ENCODE measurements at regions not wholly inside any gene's neighbourhood (a gene's known extent, or its start where the extent isn't known, plus 50 kb on each side); places are given as distances from the start of the nearest gene placed in this dataset.

DNA sequence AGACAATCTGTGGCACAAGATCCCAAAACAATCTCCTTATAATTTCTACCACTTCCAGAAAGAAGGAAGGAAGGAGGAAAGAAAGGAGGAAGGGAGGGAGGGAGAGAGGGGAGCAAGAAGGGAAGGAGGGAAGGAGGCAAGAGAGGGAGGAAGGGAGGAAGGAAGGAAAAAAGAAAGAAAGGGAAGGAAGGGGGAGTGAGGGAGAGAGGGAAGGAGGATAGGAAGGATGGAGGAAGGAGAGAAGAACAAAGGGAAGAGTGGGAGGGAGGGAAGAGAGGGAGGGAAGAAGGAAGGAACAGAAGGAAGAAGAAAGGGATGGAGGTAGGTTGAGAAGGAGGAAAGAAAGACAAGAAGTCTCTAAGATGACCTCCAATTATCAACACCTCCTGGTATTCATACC lies 185.5 kb upstream of the NFE2L3 start:
- DNase-seq, result no peak

DNA sequence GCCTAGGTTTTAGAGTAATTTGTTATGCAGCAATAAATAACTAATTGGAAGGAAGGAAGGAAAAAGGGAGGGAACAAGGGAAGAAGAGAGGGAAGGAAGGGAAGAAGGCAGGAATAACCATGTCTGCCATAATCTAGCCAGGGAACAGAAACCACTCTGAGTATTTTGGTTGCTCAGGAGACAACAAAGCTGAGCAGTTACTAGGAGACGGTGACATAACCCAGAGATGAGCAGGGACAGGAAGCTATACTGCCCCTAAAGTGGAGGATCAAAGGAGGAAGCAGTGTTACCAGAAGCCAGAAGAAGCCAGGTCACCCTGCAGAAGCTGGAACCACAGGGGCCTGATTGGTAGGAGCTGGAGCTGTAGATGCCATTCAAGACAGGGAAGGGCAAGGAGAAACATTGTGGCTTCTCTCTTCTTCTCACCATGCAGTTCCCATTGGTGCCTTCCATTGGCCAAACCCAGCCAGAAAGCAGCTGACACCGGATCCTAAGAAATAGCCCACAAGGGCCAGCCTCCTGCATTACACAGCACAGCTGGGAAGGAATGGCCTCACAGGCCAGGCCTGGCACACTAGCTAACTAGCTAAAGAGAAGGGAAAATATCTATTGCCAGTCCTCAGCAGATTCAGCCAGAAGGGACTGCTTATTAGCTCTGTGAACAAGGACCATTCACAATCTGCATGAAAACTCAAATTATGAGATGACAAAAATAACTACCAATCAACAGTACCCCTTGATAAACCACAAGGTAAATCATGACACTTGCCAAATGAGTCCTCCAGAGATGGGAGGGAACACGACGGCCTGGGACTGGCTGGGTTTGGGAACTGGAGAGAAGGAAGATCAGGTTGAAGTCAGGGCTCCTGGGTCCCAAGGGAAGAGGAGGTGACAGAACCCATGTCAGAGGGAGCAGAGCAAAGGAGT lies 184.5 kb upstream of the NFE2L3 start:
- DNase-seq, result no peak

DNA sequence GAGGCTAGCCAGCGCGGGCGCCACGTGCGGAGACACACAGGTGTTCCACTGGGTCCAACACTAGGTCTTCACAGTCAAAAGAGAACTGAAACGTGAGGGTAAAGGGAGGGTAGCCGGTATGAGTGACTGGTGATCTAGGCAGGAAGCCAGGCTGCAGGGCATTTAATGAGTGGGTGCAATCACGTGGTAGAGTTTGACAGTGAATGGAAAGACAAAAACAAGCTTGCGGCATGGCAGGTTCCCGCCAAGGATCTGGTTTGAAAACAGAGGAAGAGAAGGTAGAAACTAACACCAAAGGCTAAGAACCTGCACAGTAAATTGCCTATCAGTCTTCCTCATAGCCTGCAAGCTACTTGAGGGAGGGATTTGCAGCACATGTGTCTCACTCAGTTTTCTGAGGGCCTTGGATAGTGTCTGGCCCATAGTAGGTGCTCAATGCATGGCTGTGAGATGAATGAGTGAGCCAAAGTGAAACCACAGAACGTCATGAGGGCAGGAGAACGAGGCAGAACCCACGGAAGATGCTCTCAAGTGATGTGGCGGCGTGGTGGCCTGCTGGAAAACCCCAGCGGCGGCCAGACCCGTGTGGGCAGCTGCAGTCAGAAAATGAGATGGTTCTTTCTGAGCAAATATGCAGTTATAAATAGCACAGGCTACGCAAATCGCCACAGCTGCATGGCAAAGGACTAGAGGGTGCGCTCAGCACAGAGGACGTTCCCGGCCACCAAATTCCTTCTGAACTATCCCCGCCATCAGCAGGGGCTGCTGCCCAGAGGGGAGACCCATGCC lies 183.6 kb upstream of the NFE2L3 start:
- no peak for DNase-seq

- no peak for DNase-seq
Measured at GRCh38 chr7:25970356-25970755, 181.6 kb upstream of the NFE2L3 start.

- no peak for DNase-seq
Measured at GRCh38 chr7:25970911-25971310, 181.1 kb upstream of the NFE2L3 start.

DNA sequence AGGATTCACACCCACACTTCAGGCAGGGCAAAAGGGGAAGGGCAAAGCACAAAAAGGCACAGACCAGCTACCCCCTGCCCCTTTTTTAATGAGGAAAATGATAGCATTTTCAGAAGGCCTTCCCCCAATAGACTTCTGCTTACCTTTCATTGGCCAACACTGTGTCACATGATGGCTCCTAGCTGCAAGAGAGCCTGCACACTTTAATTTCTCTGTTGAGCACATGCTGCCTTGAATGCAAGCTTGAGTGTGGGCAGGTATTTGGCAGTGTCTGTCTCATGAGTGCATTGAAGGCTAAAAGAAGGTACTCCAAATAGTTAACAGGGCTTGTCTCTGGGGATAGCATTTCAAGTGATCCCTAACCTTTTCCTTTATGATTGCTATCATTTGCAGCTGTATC lies 175.4 kb upstream of the NFE2L3 start:
- no peak for DNase-seq

DNA sequence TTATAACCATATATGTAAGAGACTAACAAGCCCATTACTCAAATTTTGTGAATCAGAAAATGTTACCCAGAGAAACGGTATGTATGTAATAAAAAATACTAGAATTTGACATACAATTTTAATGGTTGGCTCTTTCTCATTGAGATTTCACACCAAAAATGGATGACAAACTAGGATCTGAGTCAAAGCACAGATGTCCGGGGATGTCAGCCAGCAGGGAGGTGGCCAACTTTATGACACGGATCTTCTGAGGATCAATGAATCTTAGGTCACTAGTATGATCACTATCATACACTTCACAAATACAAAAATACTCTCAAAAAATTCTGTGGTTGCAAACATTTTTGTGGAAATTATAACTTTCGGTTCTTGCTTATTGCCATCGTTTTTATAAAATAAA lies 173.5 kb upstream of the NFE2L3 start:
- no peak for DNase-seq

DNA sequence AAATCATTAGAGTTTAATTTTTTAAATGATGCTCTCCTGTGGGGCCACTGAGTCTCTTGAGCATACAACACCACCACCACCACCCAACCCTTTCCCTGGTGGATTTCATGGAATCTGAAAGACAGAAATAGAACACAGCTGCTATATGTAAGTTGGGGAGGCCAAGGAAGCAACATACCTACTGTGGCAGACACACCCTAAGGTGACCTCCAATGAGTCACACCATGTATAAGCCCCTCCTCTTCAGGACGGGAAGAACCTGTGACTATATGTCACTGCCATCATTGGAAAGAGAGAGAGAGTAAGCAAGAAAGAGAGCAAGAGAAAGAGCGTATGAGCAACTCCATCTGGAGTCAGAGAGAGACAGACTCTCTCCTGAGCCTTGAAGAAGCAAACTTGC lies 172.4 kb upstream of the NFE2L3 start:
- no peak for DNase-seq

DNA sequence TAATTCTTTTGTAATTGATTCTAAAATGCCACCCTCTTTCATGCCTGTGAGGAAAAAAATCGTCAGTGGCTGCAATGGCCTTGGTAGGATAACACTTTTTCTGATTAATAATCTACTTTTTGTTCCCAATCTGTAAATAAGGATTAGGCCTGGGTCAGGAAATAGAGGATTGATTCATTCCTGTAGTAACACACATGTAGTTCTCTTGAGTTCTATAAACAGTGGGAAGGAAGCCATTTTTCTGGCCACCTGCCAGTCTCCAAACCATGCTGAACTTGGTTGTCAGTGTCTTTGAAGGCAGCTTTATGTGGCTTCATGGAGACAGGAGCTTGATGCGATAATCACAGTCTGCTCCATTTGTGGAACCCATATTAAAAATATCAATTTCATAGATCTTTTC lies 169.3 kb upstream of the NFE2L3 start:
- no peak for DNase-seq

DNA sequence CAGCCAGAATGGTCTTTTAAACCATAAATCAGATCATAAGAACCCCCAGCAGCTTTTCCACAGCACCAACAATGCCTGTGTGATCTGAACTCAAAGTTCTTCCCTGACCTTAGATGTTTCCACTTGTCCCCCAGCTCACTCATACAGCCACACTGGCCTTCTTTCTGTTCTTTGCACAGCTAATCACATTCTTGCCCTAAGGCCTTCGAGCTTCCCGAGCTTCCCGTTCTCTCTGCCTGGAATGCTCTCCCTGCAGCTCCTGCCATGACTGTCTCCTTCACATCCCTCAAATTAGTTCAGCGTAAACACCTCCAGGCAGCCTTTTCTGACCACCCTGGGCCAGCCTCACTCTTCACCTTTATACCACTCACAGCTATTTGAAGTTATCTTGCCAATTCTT lies 166.8 kb upstream of the NFE2L3 start:
- no peak for DNase-seq

DNA sequence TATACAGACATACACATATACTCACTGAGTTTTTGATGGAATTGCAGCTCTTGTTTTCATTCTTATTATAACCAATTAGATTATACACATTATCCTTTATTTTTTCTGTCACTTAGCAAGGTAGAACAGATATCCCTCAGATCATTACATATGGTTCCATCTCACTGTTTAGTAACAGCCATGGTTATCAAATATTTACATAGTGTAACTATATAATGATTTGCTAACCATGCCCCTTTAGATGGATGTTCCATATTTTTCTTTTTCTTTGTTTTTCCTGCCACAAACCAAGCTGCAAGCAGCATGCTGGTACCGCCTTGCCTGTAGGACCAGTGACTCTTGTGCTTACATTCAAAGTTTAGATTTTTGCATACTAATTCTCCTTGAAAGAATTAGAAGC lies 163.4 kb upstream of the NFE2L3 start:
- DNase-seq, result no peak

DNA sequence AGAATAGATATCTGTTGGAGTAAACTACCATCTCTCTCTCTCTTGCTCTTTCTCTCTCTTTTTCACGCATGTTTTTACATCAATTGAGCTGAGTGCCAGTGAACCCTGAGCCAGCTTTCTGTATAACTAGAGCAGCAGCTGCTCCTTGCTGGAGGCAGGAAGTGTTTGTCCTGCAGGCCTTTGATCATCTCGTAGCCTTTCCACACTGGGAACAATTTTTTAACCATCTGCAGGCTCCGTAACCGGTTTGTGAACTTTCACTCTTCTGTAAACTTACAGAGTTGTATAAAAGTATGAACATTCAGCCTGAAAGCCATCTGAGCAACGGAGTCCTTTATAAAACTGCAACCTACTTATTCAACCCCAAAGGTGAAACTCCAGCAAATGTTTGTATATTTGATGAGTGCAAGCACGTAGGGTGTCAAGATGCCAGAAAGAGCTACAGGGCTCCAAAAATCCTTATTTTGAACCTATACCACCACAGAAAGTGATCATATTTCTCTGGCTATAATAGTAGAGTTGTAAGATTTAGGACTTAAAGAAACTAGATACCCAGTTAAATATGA lies 162.8 kb upstream of the NFE2L3 start:
- DNase-seq, result no peak

- no peak for DNase-seq
Measured at GRCh38 chr7:25994433-25994994, 157.5 kb upstream of the NFE2L3 start.

- DNase-seq, result no peak
Measured at GRCh38 chr7:25995216-25995615, 156.8 kb upstream of the NFE2L3 start.

DNA sequence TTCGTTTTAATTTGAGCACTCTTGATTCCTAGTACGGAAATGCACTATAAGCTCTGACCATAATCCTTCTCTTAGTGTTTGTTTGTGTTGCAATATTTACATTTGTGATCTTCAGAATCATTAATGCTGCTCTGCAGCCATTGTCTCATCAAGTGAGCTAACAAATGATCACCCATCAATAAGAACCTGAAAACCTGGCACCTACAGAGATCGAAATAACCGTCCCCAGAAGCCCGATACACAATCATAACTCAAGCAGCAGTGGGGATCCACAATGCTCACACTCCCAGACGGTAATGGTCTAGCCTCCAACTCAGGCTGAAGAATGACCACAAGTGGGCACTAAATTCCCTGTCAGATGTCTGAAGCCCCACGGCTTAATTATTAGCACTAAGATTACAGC lies 156.0 kb upstream of the NFE2L3 start:
- DNase-seq, result no peak

DNA sequence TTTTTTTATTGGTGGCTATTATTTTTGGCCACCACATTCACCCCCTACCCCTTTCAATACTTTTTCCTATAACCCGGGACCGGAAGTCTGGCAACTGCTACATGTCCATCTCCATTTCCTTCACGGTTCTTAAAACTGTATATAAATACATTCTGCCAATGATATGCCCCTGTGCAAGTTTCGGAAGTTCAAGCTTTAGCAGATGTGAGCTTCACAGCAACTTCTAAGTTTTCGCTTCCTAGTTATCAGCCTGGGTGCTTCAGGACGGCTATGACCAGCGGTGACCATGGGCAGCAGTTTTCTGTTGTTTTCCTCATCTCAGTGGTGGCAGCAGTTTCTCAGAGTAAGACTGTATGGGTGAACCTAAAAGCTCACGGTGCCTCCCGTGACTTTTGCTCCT lies 153.5 kb upstream of the NFE2L3 start:
- no peak for DNase-seq

GRCh38 chr7:26000841-26001240 lies 151.2 kb upstream of the NFE2L3 start:
- no peak for DNase-seq

- DNase-seq, result no peak
Measured at GRCh38 chr7:26001662-26002244, 150.2 kb upstream of the NFE2L3 start.

DNA sequence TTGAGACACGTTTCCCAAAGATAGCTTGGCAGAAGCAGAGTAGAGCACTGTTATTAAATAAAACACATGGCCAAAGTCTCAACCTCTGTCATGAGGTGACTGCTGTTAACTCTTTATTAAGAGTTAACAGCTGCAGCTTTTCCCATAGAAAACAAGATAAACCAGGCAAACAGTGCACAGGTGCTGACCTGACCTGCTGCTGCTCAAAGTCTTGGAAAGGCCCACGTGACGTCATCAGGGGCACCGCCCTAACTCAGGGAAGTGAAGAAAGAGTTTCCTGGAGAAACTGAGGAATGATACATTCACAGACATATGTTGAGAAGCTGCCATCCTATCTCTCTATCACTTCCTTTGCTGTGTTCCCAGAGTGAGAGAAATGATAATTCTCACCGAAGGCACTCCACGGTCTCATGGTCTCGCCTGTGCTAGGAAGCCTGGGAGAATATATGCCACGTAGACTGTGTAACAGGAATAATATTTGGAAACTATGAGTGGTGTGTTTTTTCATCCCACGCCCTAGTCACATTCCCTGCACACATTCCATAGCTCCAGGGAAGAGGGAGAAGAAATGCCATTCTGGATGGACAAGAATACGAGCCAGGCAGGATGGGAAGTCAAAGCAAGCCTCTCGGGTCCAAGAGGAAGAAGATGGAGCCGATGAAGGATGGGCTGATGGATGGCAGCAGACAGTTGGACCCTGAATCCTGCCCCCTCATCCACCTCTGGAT lies 146.2 kb upstream of the NFE2L3 start:
- no peak for DNase-seq

DNA sequence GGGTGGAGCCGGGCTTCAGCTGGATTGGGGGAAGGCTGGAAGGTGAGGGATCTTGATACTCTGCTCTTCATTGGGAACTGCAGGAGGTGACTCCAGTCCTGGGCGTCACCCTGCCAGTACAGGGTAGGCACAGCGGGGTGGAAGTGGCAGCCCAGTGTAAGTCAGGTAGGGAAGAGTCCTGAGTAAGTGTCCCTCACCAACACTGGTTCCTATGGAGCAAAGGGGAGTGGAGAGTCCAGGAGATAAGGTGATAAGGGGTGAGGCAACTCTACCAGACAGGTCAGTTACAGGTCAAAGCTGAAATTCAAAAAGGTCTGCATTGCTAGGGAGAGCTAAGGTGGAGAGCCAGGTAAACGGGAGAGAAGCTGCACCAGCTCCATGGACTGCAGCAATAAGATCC lies 145.6 kb upstream of the NFE2L3 start:
- DNase-seq, result no peak

DNA sequence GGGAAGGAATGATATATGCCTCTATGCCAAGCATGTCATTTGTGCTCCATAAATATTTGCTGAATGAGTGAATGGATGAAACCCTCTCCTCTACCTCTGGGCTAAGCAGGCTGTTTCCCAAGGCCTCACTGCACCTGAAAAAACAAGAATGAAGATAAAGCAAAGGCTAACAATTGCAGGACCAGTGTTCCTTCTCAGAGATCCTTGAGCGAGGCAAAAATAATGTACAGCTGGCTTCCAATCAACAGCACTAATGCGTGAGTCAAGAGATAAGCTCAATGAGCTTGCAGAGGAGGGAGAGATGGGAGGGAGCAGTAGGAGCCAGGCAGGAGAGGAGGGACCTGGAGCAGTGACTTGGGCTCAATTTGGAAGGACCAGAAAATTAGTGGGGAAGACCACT lies 144.5 kb upstream of the NFE2L3 start:
- no peak for DNase-seq

GRCh38 chr7:26008428-26008827 lies 143.6 kb upstream of the NFE2L3 start:
- no peak for DNase-seq

Data from fibroblast of skin of scalp (primary cell).